ENCODE measurements at regions not wholly inside any gene's neighbourhood (a gene's known extent, or its start where the extent isn't known, plus 50 kb on each side); places are given as distances from the start of the nearest gene placed in this dataset.

GRCh38 chr12:31874961-31875608, 84.1 kb upstream of the RESF1 start:
- TF ChIP-seq CTCF (IDR thresholded peaks at IDR 0.05; ENCODE audit: low read length), result no peak
- TF ChIP-seq EZH2 (optimal IDR thresholded peaks at IDR 0.05; ENCODE audit: low read depth, low read length), result no peak

All from MM.1S (cell line).